Mammary epithelial cell (primary cell): ENCODE measurements at regions not wholly inside any gene's neighbourhood (a gene's known extent, or its start where the extent isn't known, plus 50 kb on each side); places are given as distances from the start of the nearest gene placed in this dataset.
"Not testable (repeated sequence)": the region's sequence is repeated elsewhere in the genome, so short reads cannot be mapped to it uniquely, and the experiment has no call there.

Experiments used
- CTCF ChIP-seq, 2 donors: IDR thresholded peaks in 1 of 2; conservative IDR thresholded peaks in 1 of 2; 2 replicates each; pipeline ENCODE4 v1.5.1; 2011 to 2012; ENCODE audit warnings: inconsistent platforms in 2 of 2, low read length in 2 of 2, mild to moderate bottlenecking in 2 of 2, control low read depth in 1 of 2, low read depth in 1 of 2; ENCODE audit not compliant: insufficient read depth in 1 of 2; ENCODE audit errors: extremely low read depth in 1 of 2
- EZH2 ChIP-seq: IDR thresholded peaks from 2 replicates; pipeline ENCODE4 v1.6.1; 2012; ENCODE audit warnings: low read length, inconsistent platforms, borderline replicate concordance

- not testable (repeated sequence) for TF ChIP-seq CTCF (conservative IDR thresholded peaks at IDR 0.05 in 1 of 2, IDR thresholded peaks at IDR 0.05 in 1 of 2; ENCODE audit: extremely low read depth in 1 of 2, insufficient read depth in 1 of 2, low read depth in 1 of 2, low read length in 2 of 2); EZH2
Observed at GRCh38 chr7:121497545-121497944, 101.4 kb upstream of the FAM3C start.
